NCI-H748 treated with DMSO at 0.1 percent for 48 hours (cell line): ENCODE measurements at regions not wholly inside any gene's neighbourhood (a gene's known extent, or its start where the extent isn't known, plus 50 kb on each side); places are given as distances from the start of the nearest gene placed in this dataset.
A peak's percentile ranks its signal among the peaks of the same experiment; 100 is the strongest.

Source experiments
- DNase-seq: peaks from one replicate; lab custom pipeline; 2025; lab: John Stamatoyannopoulos, UW

- DNase-seq: no peak
Observed at GRCh38 chr15:58235961-58236360, 97.8 kb downstream of the AQP9 start.

GRCh38 chr15:58240191-58240932 is 102.2 kb downstream of the AQP9 start:
- DNase-seq: peak; percentile 4

GRCh38 chr15:58241872-58242271 is 103.7 kb downstream of the AQP9 start:
- DNase-seq: peak; percentile 67

- peak; percentile 85 for DNase-seq
Observed at GRCh38 chr15:58243070-58243469, 104.9 kb downstream of the AQP9 start.

- DNase-seq: no peak
Observed at GRCh38 chr15:58244536-58244935, 106.4 kb downstream of the AQP9 start.

- DNase-seq: no peak
Observed at GRCh38 chr15:58246041-58246440, 107.9 kb downstream of the AQP9 start.

- DNase-seq: no peak
Observed at GRCh38 chr15:58247855-58248842, 110.0 kb downstream of the AQP9 start.

GRCh38 chr15:58249646-58250312 is 111.6 kb downstream of the AQP9 start:
- no peak for DNase-seq

- DNase-seq: no peak
Observed at GRCh38 chr15:58252586-58253323, 114.6 kb downstream of the AQP9 start.

GRCh38 chr15:58257776-58258325 is 119.7 kb downstream of the AQP9 start:
- DNase-seq: peak; percentile 35

GRCh38 chr15:58258501-58259292 is 120.5 kb downstream of the AQP9 start:
- no peak for DNase-seq

GRCh38 chr15:58260205-58260724 is 122.1 kb downstream of the AQP9 start:
- DNase-seq: no peak

GRCh38 chr15:58260725-58261267 is 122.6 kb downstream of the AQP9 start:
- DNase-seq: no peak

GRCh38 chr15:58261368-58261767 is 123.2 kb downstream of the AQP9 start:
- no peak for DNase-seq

GRCh38 chr15:58264053-58264971 is 126.1 kb downstream of the AQP9 start:
- DNase-seq: no peak

GRCh38 chr15:58267051-58267450 is 128.9 kb downstream of the AQP9 start:
- no peak for DNase-seq

- no peak for DNase-seq
Observed at GRCh38 chr15:58268746-58269267, 130.6 kb downstream of the AQP9 start.
